Neural crest cell (in vitro differentiated cells): ENCODE measurements at regions not wholly inside any gene's neighbourhood (a gene's known extent, or its start where the extent isn't known, plus 50 kb on each side); places are given as distances from the start of the nearest gene placed in this dataset.
A peak's percentile ranks its signal among the peaks of the same experiment; 100 is the strongest.
"Not testable (repeated sequence)": the region's sequence is repeated elsewhere in the genome, so short reads cannot be mapped to it uniquely, and the experiment has no call there.

Source experiments
- DNase-seq: peaks from one replicate; pipeline ENCODE4 v3.0.0; 2021; ENCODE audit warnings: low read depth, mixed read lengths, low spot score
- H3K27ac Mint-ChIP-seq: one replicate; pipeline ENCODE4 v1.8.0; 2021; ENCODE audit warnings: mild to moderate bottlenecking, mixed read lengths; ENCODE audit not compliant: unreplicated experiment
- H3K27me3 Mint-ChIP-seq: 2 replicates; pipeline ENCODE4 v1.8.0; 2021; ENCODE audit warnings: low read depth, mild to moderate bottlenecking, mixed read lengths
- H3K36me3 Mint-ChIP-seq: 2 replicates; pipeline ENCODE4 v1.8.0; 2021; ENCODE audit warnings: low read depth, mild to moderate bottlenecking, mixed read lengths
- H3K4me1 Mint-ChIP-seq: 2 replicates; pipeline ENCODE4 v1.8.0; 2021; ENCODE audit warnings: mixed read lengths
- H3K4me3 Mint-ChIP-seq: one replicate; pipeline ENCODE4 v1.8.0; 2021; ENCODE audit warnings: mild to moderate bottlenecking, mixed read lengths
- H3K9me3 Mint-ChIP-seq: 2 replicates; pipeline ENCODE4 v1.8.0; 2021; ENCODE audit warnings: mixed read lengths
- TF ChIP-seq, protein P1 (sequence below): fragments of 200-600 bp; sonication (generic); conservative IDR thresholded peaks from 2 replicates; pipeline ENCODE4 v1.5.0; 2021; ENCODE audit warnings: antibody characterized with exemption, mild to moderate bottlenecking

DNA sequence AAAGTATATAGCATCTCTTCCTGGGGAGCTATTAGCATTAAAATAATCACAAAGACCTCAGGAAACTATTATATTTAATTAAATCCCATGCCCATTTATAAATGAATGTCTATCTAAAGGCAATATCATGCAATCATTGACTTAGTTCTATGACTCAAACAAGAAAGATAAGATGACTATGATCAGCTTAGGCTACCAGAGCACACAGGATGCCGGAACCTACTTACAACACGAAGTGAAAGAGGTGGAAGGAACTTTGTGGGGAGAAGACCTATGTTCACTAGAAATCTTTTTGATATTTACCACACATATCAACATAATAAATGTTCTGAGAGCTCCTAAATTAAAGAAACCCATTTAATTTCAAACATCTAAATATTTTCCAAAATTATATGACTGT is 344.2 kb upstream of the CYLC2 start:
- no peaks in the 10 kb centered on the region for H3K36me3 Mint-ChIP-seq
- TF ChIP-seq, protein P1, sequence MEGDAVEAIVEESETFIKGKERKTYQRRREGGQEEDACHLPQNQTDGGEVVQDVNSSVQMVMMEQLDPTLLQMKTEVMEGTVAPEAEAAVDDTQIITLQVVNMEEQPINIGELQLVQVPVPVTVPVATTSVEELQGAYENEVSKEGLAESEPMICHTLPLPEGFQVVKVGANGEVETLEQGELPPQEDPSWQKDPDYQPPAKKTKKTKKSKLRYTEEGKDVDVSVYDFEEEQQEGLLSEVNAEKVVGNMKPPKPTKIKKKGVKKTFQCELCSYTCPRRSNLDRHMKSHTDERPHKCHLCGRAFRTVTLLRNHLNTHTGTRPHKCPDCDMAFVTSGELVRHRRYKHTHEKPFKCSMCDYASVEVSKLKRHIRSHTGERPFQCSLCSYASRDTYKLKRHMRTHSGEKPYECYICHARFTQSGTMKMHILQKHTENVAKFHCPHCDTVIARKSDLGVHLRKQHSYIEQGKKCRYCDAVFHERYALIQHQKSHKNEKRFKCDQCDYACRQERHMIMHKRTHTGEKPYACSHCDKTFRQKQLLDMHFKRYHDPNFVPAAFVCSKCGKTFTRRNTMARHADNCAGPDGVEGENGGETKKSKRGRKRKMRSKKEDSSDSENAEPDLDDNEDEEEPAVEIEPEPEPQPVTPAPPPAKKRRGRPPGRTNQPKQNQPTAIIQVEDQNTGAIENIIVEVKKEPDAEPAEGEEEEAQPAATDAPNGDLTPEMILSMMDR = no peak
- H3K9me3 Mint-ChIP-seq = no peaks in the 10 kb centered on the region
- H3K4me1 Mint-ChIP-seq = no peaks in the 10 kb centered on the region
- H3K4me3 Mint-ChIP-seq = no peak overlapping the region
- no peaks in the 10 kb centered on the region for H3K27me3 Mint-ChIP-seq
- H3K27ac Mint-ChIP-seq = no peak overlapping the region
- no peak for DNase-seq

DNA sequence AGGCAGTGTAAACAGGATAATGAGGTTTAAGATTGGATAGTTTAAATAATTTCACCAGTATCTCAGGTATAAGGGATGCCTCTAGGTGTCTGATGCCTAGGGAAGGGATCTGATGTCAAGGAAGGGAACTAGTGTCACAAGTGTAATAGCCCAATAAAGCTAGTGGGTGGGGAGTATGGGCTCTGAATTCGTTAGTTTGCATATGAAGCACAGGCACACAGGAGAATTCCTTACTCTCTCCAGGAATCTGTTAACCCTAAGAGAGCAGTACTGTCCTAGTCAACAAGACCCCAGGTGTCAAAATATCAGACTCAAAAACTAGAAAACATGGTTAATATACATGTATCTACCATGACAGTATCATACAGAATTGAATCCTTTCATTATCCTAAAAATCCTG is 352.5 kb upstream of the CYLC2 start:
- H3K27ac Mint-ChIP-seq = no peak overlapping the region
- H3K36me3 Mint-ChIP-seq = no peaks in the 10 kb centered on the region
- no peaks in the 10 kb centered on the region for H3K4me1 Mint-ChIP-seq
- H3K9me3 Mint-ChIP-seq = no peaks in the 10 kb centered on the region
- H3K4me3 Mint-ChIP-seq = no peak overlapping the region
- DNase-seq = no peak
- TF ChIP-seq, protein P1 = no peak
- no peaks in the 10 kb centered on the region for H3K27me3 Mint-ChIP-seq

DNA sequence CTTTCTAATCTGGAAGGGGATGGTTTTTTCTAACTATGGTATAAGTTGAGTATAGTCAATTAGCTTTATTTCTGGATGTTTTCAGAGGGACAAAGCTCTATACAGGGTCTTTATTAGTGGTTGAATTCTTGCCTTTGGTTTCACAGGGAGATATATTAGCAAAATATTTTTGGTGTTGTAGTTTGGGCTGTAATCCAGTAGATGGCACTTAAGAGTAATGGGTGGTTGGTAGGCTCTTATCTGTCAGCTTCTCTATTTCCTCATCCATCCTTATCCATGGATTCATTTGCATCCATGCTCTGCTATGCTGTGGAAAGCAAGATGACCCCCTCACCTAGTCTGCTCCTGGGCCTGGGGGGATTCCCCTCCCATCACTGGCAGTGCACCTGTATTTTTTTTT is 363.6 kb upstream of the CYLC2 start:
- no peak for DNase-seq
- Mint-ChIP-seq H3K4me3 (no peak overlapping the region), H3K9me3 (peaks cover 19% of the 10 kb centered on the region), H3K27ac (no peak overlapping the region), H3K4me1 (no peaks in the 10 kb centered on the region), H3K27me3 (no peaks in the 10 kb centered on the region), H3K36me3 (no peaks in the 10 kb centered on the region)
- TF ChIP-seq, protein P1 = peak; percentile 51

DNA sequence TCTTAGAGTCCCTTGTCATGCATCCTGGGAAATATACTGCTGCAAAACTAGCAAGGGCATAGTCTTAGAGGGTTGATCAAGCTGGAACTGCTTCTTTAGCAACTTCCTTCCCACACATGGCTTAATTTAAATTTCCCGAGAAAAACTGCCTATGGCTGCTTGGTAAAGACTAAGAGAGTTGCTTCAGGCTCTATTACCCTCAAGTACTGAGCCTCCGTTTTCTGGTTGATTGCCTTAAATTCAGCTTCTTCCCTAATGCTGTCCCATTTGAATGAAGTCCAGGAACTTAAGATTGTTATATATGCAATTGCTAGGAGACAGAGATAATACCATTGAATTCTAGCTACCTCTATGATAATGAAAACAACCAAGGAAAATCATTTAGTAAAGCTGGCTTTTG is 385.7 kb upstream of the CYLC2 start:
- TF ChIP-seq, protein P1 = no peak
- no peaks in the 10 kb centered on the region for H3K36me3 Mint-ChIP-seq
- no peak overlapping the region for H3K27ac Mint-ChIP-seq
- no peak for DNase-seq
- peaks cover 6% of the 10 kb centered on the region for H3K9me3 Mint-ChIP-seq
- H3K4me1 Mint-ChIP-seq = no peaks in the 10 kb centered on the region
- H3K27me3 Mint-ChIP-seq = no peaks in the 10 kb centered on the region
- no peak overlapping the region for H3K4me3 Mint-ChIP-seq

DNA sequence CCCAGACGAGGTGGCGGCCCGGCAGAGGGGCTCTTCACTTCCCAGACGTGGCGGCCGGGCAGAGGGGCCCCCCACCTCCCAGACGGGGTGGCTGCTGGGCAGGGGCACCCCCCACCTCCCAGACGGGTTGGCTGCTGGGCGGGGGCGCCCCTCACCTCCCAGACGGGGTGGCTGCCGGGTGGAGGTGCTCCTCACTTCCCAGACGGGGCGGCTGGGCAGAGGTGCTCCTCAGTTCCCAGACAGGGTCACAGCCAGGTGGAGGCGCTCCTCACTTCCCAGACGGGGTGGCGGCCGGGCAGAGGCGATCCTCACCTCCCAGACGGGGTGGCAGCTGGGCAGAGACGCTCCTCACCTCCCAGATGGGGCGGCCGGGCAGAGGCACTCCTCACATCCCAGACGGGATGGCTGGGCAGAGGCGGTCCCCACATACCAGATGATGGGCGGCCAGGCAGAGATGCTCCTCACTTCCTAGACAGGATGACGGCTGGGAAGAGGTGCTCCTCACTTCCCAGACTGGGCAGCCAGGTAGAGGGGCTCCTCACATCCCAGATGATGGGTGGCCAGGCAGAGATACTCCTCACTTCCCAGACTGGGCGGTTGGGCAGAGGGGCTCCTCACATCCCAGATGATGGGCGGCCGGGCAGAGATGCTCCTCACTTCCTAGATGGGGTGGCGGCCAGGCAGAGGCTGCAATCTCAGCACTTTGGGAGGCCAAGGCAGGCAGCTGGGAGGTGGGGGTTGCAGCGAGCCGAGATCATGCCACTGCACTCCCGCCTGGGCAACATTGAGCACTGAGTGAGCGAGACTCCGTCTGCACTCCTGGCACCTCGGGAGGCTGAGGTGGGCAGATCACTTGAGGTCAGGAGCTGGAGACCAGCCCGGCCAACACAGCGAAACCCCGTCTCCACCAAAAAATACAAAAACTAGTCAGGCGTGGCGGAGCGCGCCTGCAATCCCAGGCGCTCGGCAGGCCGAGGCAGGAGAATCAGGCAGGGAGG is 391.6 kb upstream of the CYLC2 start:
- H3K9me3 Mint-ChIP-seq = peaks cover 13% of the 10 kb centered on the region
- not testable (repeated sequence) for DNase-seq, H3K4me3 Mint-ChIP-seq, H3K27ac Mint-ChIP-seq, H3K27me3 Mint-ChIP-seq, H3K36me3 Mint-ChIP-seq, H3K4me1 Mint-ChIP-seq

DNA sequence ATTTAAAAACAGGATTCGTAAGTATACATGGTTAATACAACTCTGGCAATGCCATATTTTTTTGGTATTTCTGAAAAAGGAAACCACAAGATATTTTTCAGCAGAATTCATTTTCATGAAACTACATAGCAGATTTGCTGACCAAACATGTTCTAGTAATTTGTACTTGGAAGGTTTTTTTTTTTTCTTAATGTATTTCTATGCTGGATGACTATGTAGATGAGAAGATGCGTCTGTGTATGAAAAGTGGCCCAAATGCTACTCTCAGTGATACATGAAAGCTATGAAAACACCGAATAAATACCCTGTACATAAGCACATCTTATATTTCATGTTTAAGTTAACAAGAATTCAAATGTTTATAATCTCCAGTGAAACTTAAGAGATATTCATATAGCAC is 400.9 kb upstream of the CYLC2 start:
- Mint-ChIP-seq H3K4me1 (no peaks in the 10 kb centered on the region), H3K27ac (no peak overlapping the region), H3K4me3 (no peak overlapping the region), H3K36me3 (no peaks in the 10 kb centered on the region), H3K27me3 (peaks cover 17% of the 10 kb centered on the region), H3K9me3 (peaks cover 9% of the 10 kb centered on the region)
- no peak for DNase-seq
- TF ChIP-seq, protein P1 = no peak
